NT2/D1 (cell line): ENCODE measurements at regions not wholly inside any gene's neighbourhood (a gene's known extent, or its start where the extent isn't known, plus 50 kb on each side); places are given as distances from the start of the nearest gene placed in this dataset.

ENCODE experiments used
- SUZ12 ChIP-seq: IDR thresholded peaks from 2 replicates; pipeline ENCODE4 v1.6.1; 2011; ENCODE audit not compliant: insufficient read length, insufficient read depth; ENCODE audit errors: extremely low read depth
- YY1 ChIP-seq: IDR thresholded peaks from 2 replicates; pipeline ENCODE4 v1.6.1; 2011; ENCODE audit not compliant: insufficient read length, insufficient read depth
- ZNF274 ChIP-seq: IDR thresholded peaks from 2 replicates; pipeline ENCODE4 v1.6.1; 2011; ENCODE audit warnings: mild to moderate bottlenecking, low read depth, low read length

GRCh38 chr6:67759001-67759400, 876.1 kb upstream of the ADGRB3 start:
- TF ChIP-seq ZNF274: no peak
- TF ChIP-seq SUZ12: no peak
- TF ChIP-seq YY1: no peak
